ENCODE measurements at regions not wholly inside any gene's neighbourhood (a gene's known extent, or its start where the extent isn't known, plus 50 kb on each side); places are given as distances from the start of the nearest gene placed in this dataset.
A peak's percentile ranks its signal among the peaks of the same experiment; 100 is the strongest.

DNA sequence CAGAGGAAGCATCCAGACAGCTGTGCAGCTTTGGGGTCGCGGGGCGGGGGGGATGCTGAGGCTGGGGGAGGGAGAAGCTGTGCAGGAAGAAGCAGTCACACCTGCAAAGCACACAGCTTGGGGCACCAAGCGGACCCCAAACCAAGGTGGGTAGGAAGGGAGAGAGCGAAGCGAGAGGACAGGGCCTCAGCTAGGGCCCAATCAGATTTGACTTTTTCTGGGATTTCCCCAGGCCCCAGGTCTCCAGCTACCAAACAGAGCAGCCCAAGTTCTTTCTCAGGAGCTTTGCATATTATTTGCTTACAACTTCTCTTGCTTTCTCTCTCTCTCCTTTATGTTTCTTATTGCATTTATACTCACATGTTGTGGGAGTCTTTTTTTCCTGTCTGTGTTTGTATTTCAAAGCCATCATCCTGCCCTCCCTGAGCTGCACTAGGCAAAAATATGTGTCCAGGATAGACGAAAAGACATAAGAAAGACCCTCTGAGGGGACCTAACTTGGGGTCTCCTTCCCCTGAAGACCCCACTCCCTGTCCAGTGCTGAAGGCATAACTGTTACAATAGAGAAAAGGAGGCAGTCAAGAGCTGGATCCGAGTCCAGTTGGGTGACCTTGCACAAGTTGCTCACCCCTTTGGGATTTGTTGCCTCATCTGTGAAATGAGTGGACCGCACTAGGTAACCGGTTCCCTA is 50.6 kb upstream of the SMNDC1 start:
- DNase-seq (no peak), ATAC-seq (no peak)
- intact Hi-C loops (cut with micrococcal nuclease), result no loop called here

- ATAC-seq (no peak), DNase-seq (no peak)
- intact Hi-C loops (cut with micrococcal nuclease), result no loop called here
These were observed 51.4 kb upstream of the SMNDC1 start for GRCh38 chr10:110355922-110356627.

DNA sequence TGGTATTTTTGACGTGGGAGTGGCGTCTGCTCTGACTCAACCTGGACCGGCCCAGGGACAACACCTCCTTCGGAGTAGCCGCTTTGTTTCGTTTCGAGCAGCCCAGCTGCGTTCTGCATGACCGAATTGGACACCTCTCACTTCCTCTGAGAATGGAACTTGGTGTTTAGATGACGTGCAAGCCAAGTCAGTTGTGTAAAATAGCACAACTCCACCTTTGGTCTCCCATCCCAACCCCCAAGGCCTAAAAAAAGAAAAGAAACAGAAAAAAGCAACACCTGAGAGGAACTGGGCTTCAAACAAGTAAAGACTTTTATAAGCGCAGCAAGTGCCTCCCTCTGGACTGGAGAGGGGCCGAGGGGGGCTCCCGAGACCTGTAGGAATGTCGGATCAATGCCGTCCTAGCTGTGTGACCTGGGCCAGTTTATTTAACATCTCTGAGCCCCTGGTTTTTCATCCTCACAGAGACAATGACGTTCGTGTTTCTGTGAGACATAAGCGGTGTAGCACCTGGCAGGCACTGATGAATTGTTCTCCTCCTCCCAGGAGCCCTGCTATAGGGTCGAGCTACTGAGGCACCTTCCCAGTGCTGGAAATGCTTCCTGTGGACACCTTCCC is 52.0 kb upstream of the SMNDC1 start:
- intact Hi-C loops (cut with micrococcal nuclease), result no loop called here
- DNase-seq, result no peak

GRCh38 chr10:110357252-110357780 is 52.6 kb upstream of the SMNDC1 start:
- DNase-seq, result no peak
- intact Hi-C loops (cut with micrococcal nuclease), result no loop called here
- no peak for ATAC-seq

More for the DNA sequence above, 52.0 kb upstream of the SMNDC1 start:
- peak; percentile 6 for ATAC-seq

GRCh38 chr10:110357871-110358270 is 53.2 kb upstream of the SMNDC1 start:
- intact Hi-C loops (cut with micrococcal nuclease), result no loop called here
- ATAC-seq, result no peak
- no peak for DNase-seq

DNA sequence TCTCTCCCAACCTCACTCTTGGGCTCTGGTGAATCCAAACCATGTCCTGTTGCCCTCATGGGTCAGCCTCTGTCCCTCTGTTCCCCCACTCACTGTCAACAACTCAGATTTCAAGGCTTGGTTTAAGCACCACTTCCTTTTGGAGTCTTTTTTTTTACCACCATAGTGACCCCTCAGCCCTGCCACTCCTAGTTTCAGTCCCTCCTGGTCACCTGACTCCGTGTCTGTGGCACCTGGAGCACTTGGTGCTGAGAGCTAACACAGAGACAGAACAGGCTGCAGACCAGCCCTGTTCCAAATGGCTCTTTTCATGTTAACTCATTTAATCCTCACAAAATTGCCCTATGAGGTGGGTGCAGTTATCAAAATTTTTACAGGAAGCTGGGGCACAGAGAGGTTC is 53.6 kb upstream of the SMNDC1 start:
- intact Hi-C loops (cut with micrococcal nuclease), result no loop called here
- no peak for DNase-seq
- ATAC-seq, result no peak

- peak; percentile 80 for ATAC-seq
- intact Hi-C loops (cut with micrococcal nuclease), result no loop called here
- peak; percentile 67 for DNase-seq
These were observed 54.3 kb upstream of the SMNDC1 start for GRCh38 chr10:110358869-110359629.

DNA sequence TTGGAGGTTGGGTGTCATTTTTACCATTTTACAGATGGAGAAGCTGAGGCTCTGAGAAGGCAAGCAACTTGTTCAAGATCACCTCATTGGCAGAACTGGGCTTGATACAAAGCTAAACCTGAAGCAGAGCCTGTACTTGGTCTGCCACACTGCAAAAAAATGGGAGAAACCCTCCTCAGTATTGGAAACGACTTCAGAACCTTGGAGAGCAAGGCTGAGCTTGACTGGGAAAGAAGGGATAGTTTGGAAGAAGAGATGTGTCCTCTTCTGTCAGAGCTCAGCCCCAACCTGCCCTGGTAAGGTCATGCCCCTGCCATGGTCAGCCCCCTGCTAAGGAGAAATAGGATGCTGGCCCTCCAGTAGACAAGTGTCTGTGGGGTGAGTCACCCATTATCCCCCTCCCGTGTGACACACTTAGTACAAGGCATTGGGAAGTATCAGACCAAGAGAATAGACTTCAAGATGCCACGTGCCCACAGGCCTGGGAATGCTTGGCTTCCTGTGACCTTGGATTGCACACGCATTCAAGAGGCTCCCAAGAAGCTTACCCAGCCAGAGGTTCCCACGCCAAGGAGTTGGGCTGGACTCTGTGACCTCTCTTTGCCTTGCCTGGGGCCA is 56.2 kb upstream of the SMNDC1 start:
- intact Hi-C loops (cut with micrococcal nuclease), result no loop called here
- ATAC-seq, result no peak

DNA sequence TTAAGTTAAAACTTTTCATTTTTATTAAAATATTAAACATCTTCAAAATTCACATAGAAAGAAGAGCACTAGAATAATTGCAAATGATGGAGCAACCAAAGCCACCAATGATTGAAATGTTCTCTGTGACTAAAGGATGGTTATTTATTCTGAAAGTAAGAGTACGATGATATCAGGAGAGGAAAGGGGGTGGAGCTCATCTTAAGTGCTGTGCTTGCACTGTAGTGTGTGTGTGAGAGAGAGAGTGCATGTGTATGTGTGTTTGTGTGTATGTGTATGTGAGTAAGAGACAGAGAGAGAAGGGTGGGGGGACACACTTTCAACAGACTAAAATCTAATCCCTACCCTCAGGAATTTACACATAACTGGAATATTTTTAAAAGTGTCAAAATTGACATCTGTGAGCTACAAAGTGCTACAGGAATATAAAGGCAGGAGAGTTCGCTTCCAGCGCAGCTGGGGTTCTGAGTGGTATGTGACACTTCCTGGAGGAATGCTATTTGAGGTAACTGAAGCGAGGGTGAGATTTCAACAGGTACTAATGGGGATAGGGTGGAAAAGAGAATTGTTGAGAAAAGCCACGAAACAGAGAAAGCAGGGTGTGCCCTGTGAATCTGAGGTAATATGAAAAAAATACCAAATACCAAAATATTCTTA is 57.2 kb upstream of the SMNDC1 start:
- intact Hi-C loops (cut with micrococcal nuclease), result no loop called here
- no peak for ATAC-seq
- no peak for DNase-seq

More for the DNA sequence above, 56.2 kb upstream of the SMNDC1 start:
- DNase-seq, result no peak

DNA sequence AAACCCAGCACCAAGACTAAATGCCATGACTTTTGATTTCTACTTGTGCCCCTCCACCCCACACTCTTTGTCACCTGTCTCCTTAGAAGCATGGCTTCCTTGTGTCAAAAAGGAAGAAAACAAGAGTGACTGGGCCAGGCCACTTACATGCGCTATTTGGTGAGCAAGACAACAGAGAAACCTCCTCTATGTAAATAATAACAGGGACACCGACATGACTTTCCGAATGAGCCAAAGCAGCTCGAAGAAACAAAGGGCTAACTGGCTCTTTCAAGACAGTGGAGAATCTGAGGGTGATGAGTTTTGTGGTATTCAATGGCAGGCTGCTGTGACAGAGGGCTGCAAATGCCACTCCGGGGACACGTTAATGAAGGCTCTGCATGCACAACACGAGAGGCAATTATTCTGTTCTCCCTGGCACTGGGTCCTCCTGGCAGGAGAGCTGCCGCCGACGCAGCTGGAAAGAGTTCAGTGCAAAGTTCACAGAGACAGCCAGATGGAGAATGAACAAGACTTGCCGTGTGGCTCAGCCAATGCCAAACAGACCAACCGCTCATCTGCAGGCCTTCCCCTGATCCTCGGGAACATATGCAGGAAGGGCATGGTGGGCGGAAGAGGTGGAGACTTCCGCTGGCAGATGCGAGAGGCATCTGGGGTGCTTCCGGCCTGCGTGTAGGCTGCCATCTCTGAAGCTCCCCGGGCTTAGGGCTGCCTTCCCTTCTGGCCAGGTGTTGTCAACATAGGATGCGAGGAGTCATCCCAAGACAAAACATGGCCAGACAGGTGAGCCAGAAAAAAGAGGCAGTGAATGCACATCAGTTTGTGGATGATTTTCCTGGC is 59.1 kb upstream of the SMNDC1 start:
- intact Hi-C loops (cut with micrococcal nuclease), result no loop called here
- ATAC-seq (peak; percentile 16), DNase-seq (no peak)

GRCh38 chr10:110364531-110364937 is 59.8 kb upstream of the SMNDC1 start:
- DNase-seq, result no peak
- ATAC-seq, result no peak
- intact Hi-C loops (cut with micrococcal nuclease), result no loop called here

GRCh38 chr10:110365356-110366143 is 60.8 kb upstream of the SMNDC1 start:
- DNase-seq (no peak), ATAC-seq (no peak)
- intact Hi-C loops (cut with micrococcal nuclease), result no loop called here

- no peak for ATAC-seq
- DNase-seq, result no peak
- intact Hi-C loops (cut with micrococcal nuclease), result no loop called here
These were observed 61.9 kb upstream of the SMNDC1 start for GRCh38 chr10:110366635-110367034.

DNA sequence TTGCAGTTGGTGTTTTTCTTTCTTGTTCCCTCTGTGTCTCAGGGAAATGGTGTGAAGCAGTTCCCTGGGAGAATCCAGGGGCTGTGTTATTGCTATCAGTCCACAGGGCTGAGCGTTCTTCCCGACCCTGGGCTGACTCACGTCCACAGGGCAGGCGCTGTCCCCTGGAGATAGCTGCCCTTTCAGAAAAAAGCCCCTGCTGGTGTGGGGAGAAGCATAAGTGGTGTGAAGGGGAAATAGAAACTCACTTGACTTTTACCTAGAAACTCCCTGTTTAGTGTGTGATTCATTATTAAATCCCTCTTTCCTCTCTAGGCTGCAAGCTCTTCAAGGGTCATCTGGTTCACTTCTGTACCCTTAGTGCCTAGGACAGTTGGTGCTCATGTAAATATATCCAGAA is 63.3 kb upstream of the SMNDC1 start:
- no peak for ATAC-seq
- DNase-seq, result no peak
- intact Hi-C loops (cut with micrococcal nuclease), result no loop called here

DNA sequence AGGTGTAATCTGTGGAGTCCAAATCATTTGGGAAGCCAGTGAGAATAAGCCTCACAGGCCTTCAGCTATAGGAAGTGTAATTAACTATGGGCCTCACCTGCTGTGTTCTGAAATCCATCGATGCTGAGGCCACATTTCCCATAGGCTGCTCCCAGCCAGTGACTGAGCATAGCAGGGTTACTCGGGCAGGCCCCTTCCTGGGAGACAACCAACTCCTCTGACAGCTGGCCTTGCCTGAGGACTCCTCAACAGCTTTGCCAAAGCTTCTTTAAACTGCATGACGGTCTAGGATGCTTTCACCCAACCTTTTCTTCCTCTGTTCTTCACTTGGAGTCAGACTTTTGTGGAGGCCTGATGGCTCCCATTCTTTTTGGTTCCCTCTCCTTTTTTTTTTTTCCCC is 63.8 kb upstream of the SMNDC1 start:
- ATAC-seq, result no peak
- intact Hi-C loops (cut with micrococcal nuclease), result no loop called here
- no peak for DNase-seq

DNA sequence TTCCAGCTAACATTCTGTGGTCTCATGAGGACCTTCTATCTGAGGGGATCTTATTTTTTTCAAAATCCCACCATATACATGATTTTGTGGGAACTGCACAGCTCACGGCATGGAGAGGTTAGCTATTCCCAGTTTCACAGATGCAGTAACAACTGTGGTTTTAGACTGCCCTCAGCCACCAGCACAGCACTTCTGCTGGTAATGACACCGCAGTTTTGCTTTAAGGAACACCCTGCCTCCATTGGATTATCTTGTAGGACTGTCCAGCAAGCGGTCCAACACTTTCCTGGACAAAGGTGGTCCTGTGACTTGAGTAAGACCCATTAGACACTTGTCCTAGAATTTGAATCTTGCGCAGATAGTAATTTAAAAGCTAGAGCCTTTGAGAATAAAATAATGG is 65.3 kb upstream of the SMNDC1 start:
- intact Hi-C loops (cut with micrococcal nuclease), result no loop called here
- DNase-seq, result no peak
- no peak for ATAC-seq

- DNase-seq (no peak), ATAC-seq (no peak)
- intact Hi-C loops (cut with micrococcal nuclease), result no loop called here
These were observed 67.9 kb upstream of the SMNDC1 start for GRCh38 chr10:110372656-110373055.

Measured in left ventricle myocardium superior (tissue), 1 donor.